SK-N-SH (cell line): ENCODE measurements at regions not wholly inside any gene's neighbourhood (a gene's known extent, or its start where the extent isn't known, plus 50 kb on each side); places are given as distances from the start of the nearest gene placed in this dataset.
"Not testable (repeated sequence)": the region's sequence is repeated elsewhere in the genome, so short reads cannot be mapped to it uniquely, and the experiment has no call there.

Experiments
- CTCF ChIP-seq: fragments of 200-600 bp; sonication (generic); IDR thresholded peaks from 2 replicates; pipeline ENCODE4 v1.6.1; 2017; ENCODE audit warnings: antibody characterized with exemption, mild to moderate bottlenecking, moderate library complexity
- EZH2phosphoT487 ChIP-seq: fragments of 200-600 bp; sonication (generic); IDR thresholded peaks from 2 replicates; pipeline ENCODE4 v1.6.1; 2017; ENCODE audit warnings: low read depth, mixed run types, mild to moderate bottlenecking, antibody characterized with exemption, moderate library complexity, borderline replicate concordance
- RFX5 ChIP-seq: IDR thresholded peaks from 2 replicates; pipeline ENCODE4 v1.6.1; 2012; ENCODE audit warnings: mild to moderate bottlenecking, improper control_type of control experiment, low read length

- TF ChIP-seq EZH2phosphoT487, RFX5, CTCF: not testable (repeated sequence)
These were observed 128.5 kb upstream of the UFM1 start for GRCh38 chr13:38221120-38221519.
